Loucy (cell line): ENCODE measurements at regions not wholly inside any gene's neighbourhood (a gene's known extent, or its start where the extent isn't known, plus 50 kb on each side); places are given as distances from the start of the nearest gene placed in this dataset.

ENCODE experiments used
- H2AFZ ChIP-seq: fragments of 200-600 bp; sonication (generic); 2 replicates; pipeline ENCODE4 v1.6.0; 2016; ENCODE audit warnings: antibody characterized with exemption, mild to moderate bottlenecking, low read length, moderate library complexity
- H3F3A ChIP-seq: fragments of 200-600 bp; 2 replicates; pipeline ENCODE4 v1.6.0; 2016; ENCODE audit warnings: antibody characterized with exemption, low read depth, mild to moderate bottlenecking
- H3K27me3 ChIP-seq: fragments of 200-600 bp; sonication (generic); 2 replicates; pipeline ENCODE4 v1.6.1; 2014; ENCODE audit warnings: low read length, mild to moderate bottlenecking; ENCODE audit not compliant: insufficient read depth, poor library complexity, severe bottlenecking
- H3K36me3 ChIP-seq: fragments of 200-600 bp; sonication (generic); 2 replicates; pipeline ENCODE4 v1.6.1; 2016; ENCODE audit warnings: low read length; ENCODE audit not compliant: insufficient read depth
- H3K4me1 ChIP-seq: fragments of 200-600 bp; sonication (generic); 2 replicates; pipeline ENCODE4 v1.5.1; 2014; ENCODE audit warnings: low read length, mild to moderate bottlenecking; ENCODE audit not compliant: insufficient read depth, poor library complexity, severe bottlenecking
- H3K4me2 ChIP-seq: fragments of 200-600 bp; sonication (generic); 2 replicates; pipeline ENCODE4 v1.6.0; 2014; ENCODE audit warnings: antibody characterized with exemption, low read length, low read depth, mild to moderate bottlenecking; ENCODE audit not compliant: poor library complexity, severe bottlenecking
- H3K4me3 ChIP-seq: fragments of 200-600 bp; sonication (generic); 2 replicates; pipeline ENCODE4 v1.5.1; 2014; ENCODE audit warnings: low read length, mild to moderate bottlenecking, mixed read lengths; ENCODE audit not compliant: poor library complexity, severe bottlenecking
- H3K79me2 ChIP-seq: fragments of 200-600 bp; sonication (generic); 2 replicates; pipeline ENCODE4 v1.6.1; 2014; ENCODE audit warnings: low read length; ENCODE audit not compliant: insufficient read depth
- H3K9ac ChIP-seq: fragments of 200-600 bp; sonication (generic); 2 replicates; pipeline ENCODE4 v1.6.0; 2014; ENCODE audit warnings: mild to moderate bottlenecking, low read depth, low read length, moderate library complexity; ENCODE audit not compliant: poor library complexity, severe bottlenecking
- H3K9me2 ChIP-seq: fragments of 200-600 bp; sonication (generic); replicated peaks from 2 replicates; pipeline ENCODE4 v1.6.1; 2016; ENCODE audit warnings: low read depth, low read length, mixed read lengths
- H3K9me3 ChIP-seq: fragments of 200-600 bp; sonication (generic); 2 replicates; pipeline ENCODE4 v1.6.1; 2014; ENCODE audit warnings: mild to moderate bottlenecking, antibody characterized with exemption, low read length, low read depth; ENCODE audit not compliant: insufficient read depth
- H4K20me1 ChIP-seq: fragments of 200-600 bp; sonication (generic); 2 replicates; pipeline ENCODE4 v1.6.0; 2014; ENCODE audit warnings: antibody characterized with exemption, low read length, mild to moderate bottlenecking; ENCODE audit not compliant: insufficient read depth, poor library complexity, severe bottlenecking
- EZH2phosphoT487 ChIP-seq: fragments of 200-600 bp; IDR thresholded peaks from 2 replicates; pipeline ENCODE4 v1.6.1; 2018; ENCODE audit warnings: antibody characterized with exemption, mild to moderate bottlenecking, moderate library complexity, borderline replicate concordance
- TF ChIP-seq, protein P1 (sequence below): fragments of 200-600 bp; sonication (generic); conservative IDR thresholded peaks from 2 replicates; pipeline ENCODE4 v1.5.1; 2014; ENCODE audit warnings: mild to moderate bottlenecking, antibody characterized with exemption, low read length

DNA sequence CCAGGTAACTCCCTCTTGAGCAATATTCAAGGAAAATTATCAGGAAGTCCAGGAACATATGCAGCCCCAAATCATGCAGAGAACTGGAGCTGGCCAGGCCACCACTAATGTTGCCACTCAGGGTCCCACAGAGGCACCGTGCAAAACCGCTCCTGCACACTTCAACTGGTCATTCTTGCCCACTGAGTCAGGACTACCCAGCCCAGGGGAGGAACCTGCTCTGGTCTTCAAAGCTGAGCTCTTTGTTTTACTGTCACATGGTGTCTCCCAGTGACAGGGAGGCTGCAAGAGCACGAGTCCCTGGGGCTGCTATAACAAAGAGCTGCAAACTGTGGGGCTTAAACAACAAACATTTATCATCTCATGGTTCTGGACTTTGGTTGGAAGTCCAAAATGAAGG, 336.0 kb upstream of the PRDM1 start:
- Histone ChIP-seq H3K36me3 (no peaks in the 10 kb centered on the region), H3K27me3 (no peaks in the 10 kb centered on the region), H3K4me2 (no peak overlapping the region), H3F3A (no peaks in the 10 kb centered on the region), H3K9ac (no peak overlapping the region), H3K9me3 (no peaks in the 10 kb centered on the region), H2AFZ (no peak overlapping the region), H3K4me3 (no peak overlapping the region), H3K4me1 (no peaks in the 10 kb centered on the region), H3K9me2 (no peaks in the 10 kb centered on the region), H3K79me2 (no peaks in the 10 kb centered on the region), H4K20me1 (no peaks in the 10 kb centered on the region)
- TF ChIP-seq, protein P1, sequence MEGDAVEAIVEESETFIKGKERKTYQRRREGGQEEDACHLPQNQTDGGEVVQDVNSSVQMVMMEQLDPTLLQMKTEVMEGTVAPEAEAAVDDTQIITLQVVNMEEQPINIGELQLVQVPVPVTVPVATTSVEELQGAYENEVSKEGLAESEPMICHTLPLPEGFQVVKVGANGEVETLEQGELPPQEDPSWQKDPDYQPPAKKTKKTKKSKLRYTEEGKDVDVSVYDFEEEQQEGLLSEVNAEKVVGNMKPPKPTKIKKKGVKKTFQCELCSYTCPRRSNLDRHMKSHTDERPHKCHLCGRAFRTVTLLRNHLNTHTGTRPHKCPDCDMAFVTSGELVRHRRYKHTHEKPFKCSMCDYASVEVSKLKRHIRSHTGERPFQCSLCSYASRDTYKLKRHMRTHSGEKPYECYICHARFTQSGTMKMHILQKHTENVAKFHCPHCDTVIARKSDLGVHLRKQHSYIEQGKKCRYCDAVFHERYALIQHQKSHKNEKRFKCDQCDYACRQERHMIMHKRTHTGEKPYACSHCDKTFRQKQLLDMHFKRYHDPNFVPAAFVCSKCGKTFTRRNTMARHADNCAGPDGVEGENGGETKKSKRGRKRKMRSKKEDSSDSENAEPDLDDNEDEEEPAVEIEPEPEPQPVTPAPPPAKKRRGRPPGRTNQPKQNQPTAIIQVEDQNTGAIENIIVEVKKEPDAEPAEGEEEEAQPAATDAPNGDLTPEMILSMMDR, result no peak
- TF ChIP-seq EZH2phosphoT487, result no peak

DNA sequence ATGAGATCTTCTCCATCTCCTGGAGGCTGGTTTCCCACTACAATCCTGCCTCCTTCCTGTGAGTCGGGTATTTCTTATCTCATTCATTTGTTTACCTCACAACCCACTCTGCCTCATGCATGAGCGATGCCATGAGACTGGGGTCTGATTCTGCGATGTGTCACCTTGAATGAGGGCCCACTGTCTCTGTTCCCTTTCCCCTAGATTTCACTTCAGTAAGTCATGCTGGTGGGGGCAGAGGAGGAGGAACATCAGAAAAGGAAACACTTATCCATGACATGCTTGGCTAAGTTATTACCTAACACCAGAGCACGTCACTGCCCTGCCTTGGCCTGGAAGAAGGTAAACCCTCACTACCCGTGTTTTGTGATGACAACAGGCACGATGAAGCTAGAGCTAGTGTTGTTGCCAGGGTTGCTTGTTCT, 337.4 kb upstream of the PRDM1 start:
- H3K4me3 ChIP-seq, result no peak overlapping the region
- H3K27me3 ChIP-seq, result no peaks in the 10 kb centered on the region
- no peaks in the 10 kb centered on the region for H3K9me3 ChIP-seq
- no peaks in the 10 kb centered on the region for H3K36me3 ChIP-seq
- H3F3A ChIP-seq, result no peaks in the 10 kb centered on the region
- H2AFZ ChIP-seq, result no peak overlapping the region
- no peak overlapping the region for H3K4me2 ChIP-seq
- no peaks in the 10 kb centered on the region for H4K20me1 ChIP-seq
- TF ChIP-seq EZH2phosphoT487, result no peak
- TF ChIP-seq, protein P1, result no peak
- H3K9me2 ChIP-seq, result no peaks in the 10 kb centered on the region
- no peaks in the 10 kb centered on the region for H3K79me2 ChIP-seq
- H3K4me1 ChIP-seq, result no peaks in the 10 kb centered on the region
- no peak overlapping the region for H3K9ac ChIP-seq

DNA sequence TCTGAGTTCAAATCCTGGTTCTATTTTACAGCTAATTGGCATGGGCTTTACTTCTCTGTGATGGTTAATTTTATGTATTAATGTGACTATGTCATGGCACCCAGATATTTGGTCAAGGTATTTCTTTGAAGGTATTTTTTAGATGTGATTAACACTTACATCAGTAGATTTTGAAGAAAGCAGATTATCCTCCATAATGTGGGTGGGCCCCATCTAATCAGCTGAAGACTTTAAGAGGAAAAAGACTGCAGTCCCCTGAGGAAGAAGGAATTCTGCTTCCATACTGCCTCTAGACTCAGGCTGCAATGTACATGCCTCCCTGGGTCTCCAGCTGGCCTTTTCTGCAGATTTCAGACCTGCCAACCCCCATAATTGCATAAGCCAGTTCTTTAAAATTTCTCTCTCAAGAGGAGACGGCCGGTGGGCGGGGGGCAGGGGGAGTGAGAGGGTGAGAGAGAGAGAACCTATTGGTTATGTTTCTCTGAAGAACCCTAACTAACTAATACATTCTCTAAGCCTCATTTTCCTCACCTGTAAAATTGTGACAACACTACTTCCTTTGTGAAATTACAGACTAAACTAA, 338.2 kb upstream of the PRDM1 start:
- H3K36me3 ChIP-seq, result no peaks in the 10 kb centered on the region
- no peaks in the 10 kb centered on the region for H3K9me2 ChIP-seq
- H3K79me2 ChIP-seq, result no peaks in the 10 kb centered on the region
- H3F3A ChIP-seq, result no peaks in the 10 kb centered on the region
- H3K9ac ChIP-seq, result no peak overlapping the region
- H4K20me1 ChIP-seq, result no peaks in the 10 kb centered on the region
- H3K27me3 ChIP-seq, result no peaks in the 10 kb centered on the region
- H3K4me1 ChIP-seq, result no peaks in the 10 kb centered on the region
- TF ChIP-seq EZH2phosphoT487, result no peak
- TF ChIP-seq, protein P1, result no peak
- H3K4me3 ChIP-seq, result no peak overlapping the region
- no peak overlapping the region for H2AFZ ChIP-seq
- H3K4me2 ChIP-seq, result no peak overlapping the region
- H3K9me3 ChIP-seq, result no peaks in the 10 kb centered on the region
